Adrenal gland (tissue), 5 donors: ENCODE measurements at regions not wholly inside any gene's neighbourhood (a gene's known extent, or its start where the extent isn't known, plus 50 kb on each side); places are given as distances from the start of the nearest gene placed in this dataset.

Experiments
- CTCF ChIP-seq, 6 experiments: fragments of 450-650 bp in 4 of 6; fragments of 200-600 bp in 2 of 6; sonication (generic) in 1 of 6; IDR thresholded peaks; 1 replicate in 5 of 6; 2 replicates in 1 of 6; pipeline versions ENCODE4 v1.5.1 to v1.8.0; 2016 to 2021; ENCODE audit warnings: antibody characterized with exemption in 6 of 6, mild to moderate bottlenecking in 2 of 6, moderate library complexity in 1 of 6
- POLR2A ChIP-seq, 2 donors: fragments of 450-650 bp; IDR thresholded peaks; one replicate each; pipeline ENCODE4 v1.6.1; 2017; ENCODE audit warnings: antibody characterized with exemption in 2 of 2, mild to moderate bottlenecking in 2 of 2, moderate library complexity in 1 of 2
- donor health status: DM: no; HTN: no; CAD: no.

GRCh38 chr1:96464991-96465390 is 256.6 kb upstream of the PTBP2 start:
- TF ChIP-seq POLR2A (IDR thresholded peaks at IDR 0.05) (no peak), CTCF (IDR thresholded peaks at IDR 0.05) (no peak)
